ENCODE measurements at regions not wholly inside any gene's neighbourhood (a gene's known extent, or its start where the extent isn't known, plus 50 kb on each side); places are given as distances from the start of the nearest gene placed in this dataset.

DNA sequence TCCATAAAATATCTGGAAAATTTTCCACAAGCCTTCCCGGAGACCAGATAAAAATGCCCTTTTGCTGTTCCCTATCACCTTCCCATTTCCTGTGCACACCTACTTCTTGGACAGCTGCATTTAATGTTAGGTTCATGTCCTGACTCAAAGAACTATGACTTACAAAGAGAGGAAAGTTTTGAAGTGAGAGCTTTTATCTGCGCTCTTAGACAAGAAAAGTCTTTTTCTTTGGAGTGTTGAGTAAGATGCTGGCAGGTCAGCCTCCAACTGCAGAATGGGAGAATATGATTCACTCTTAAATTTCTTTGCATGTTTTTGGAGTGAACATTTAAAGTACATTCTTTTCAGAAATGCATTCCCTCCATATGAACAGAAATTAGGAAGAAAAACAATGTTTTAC is 147.3 kb upstream of the DPH6 start:
- Histone ChIP-seq H2BK5ac (ENCODE audit: low read depth, low read length, poor library complexity, severe bottlenecking) (no peak overlapping the region), H3K4me1 (ENCODE audit: control insufficient read depth, insufficient read depth, low read depth, low read length) (peaks cover 6% of the 10 kb centered on the region), H2BK120ac (ENCODE audit: low read depth, low read length) (no peak overlapping the region), H3K23ac (ENCODE audit: low read length in 2 of 2) (no peak overlapping the region), H4K91ac (ENCODE audit: low read length) (no peak overlapping the region), H2AFZ (ENCODE audit: low read depth, low read length) (no peak overlapping the region), H3K79me1 (replicated peaks; ENCODE audit: low read length, poor library complexity, severe bottlenecking) (no peaks in the 10 kb centered on the region), H2BK15ac (ENCODE audit: low read depth, poor library complexity, severe bottlenecking) (no peak overlapping the region), H3K9ac (ENCODE audit: low read length) (no peak overlapping the region), H3K27ac (ENCODE audit: low read length, poor library complexity, severe bottlenecking) (no peak overlapping the region), H3K18ac (ENCODE audit: low read depth in 1 of 2, low read length in 2 of 2) (no peak overlapping the region), H3K27me3 (ENCODE audit: control insufficient read depth in 1 of 2, insufficient read depth in 1 of 2, low read length in 2 of 2) (no peaks in the 10 kb centered on the region), H4K8ac (ENCODE audit: low read length) (no peak overlapping the region), H3K14ac (ENCODE audit: low read length in 2 of 2) (no peak overlapping the region), H2BK12ac (ENCODE audit: low read length in 2 of 2) (no peak overlapping the region), H3K9me3 (ENCODE audit: control insufficient read depth, low read length) (no peaks in the 10 kb centered on the region), H3K4ac (ENCODE audit: low read depth in 1 of 2, low read length in 2 of 2) (no peak overlapping the region), H3K4me2 (ENCODE audit: low read length, poor library complexity, severe bottlenecking) (no peak overlapping the region), H2AK5ac (ENCODE audit: low read length, severe bottlenecking) (no peak overlapping the region), H3K4me3 (ENCODE audit: insufficient read depth in 1 of 2, low read depth in 1 of 2, low read length in 2 of 2) (no peak overlapping the region), H3K36me3 (ENCODE audit: control insufficient read depth in 1 of 2, insufficient read depth in 2 of 2, low read depth in 1 of 2, low read length in 2 of 2) (no peaks in the 10 kb centered on the region)
- DNase-seq = no peak
- 67% methylated on average over 2 of the region's 2 CpGs for WGBS

DNA sequence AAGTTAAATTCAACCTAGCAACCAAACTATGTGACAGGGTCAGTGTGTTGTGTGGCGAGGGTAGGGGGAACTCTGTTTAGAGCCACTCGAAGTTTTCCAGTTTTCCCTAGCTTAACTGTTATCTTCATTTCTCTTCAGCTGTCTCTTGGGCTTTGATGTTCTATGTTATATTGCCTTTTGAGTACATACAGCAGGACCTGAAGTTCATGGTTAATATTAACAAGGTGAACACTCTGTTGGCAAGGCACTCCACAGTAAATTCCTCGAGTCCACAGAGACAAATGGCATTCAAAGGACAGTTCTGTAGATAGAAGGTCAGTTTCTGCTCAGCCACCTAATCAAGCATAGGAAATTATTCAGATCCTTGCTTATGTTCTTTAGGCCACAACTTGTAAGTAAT is 147.9 kb upstream of the DPH6 start:
- peak overlapping the region in 1 of 2 experiments; percentile 34 for H2BK12ac ChIP-seq (ENCODE audit: low read length in 2 of 2)
- DNase-seq = no peak
- H3K14ac ChIP-seq (ENCODE audit: low read length in 2 of 2) = no peak overlapping the region
- no peak overlapping the region for H2BK120ac ChIP-seq (ENCODE audit: low read depth, low read length)
- H3K9ac ChIP-seq (ENCODE audit: low read length) = no peak overlapping the region
- no peak overlapping the region for H3K4me3 ChIP-seq (ENCODE audit: insufficient read depth in 1 of 2, low read depth in 1 of 2, low read length in 2 of 2)
- H3K4me2 ChIP-seq (ENCODE audit: low read length, poor library complexity, severe bottlenecking) = peak overlapping the region; percentile 4
- H3K4me1 ChIP-seq (ENCODE audit: control insufficient read depth, insufficient read depth, low read depth, low read length) = peaks cover 6% of the 10 kb centered on the region
- no peak overlapping the region for H3K4ac ChIP-seq (ENCODE audit: low read depth in 1 of 2, low read length in 2 of 2)
- H4K8ac ChIP-seq (ENCODE audit: low read length) = no peak overlapping the region
- H3K27ac ChIP-seq (ENCODE audit: low read length, poor library complexity, severe bottlenecking) = peak overlapping the region; percentile 38
- H3K23ac ChIP-seq (ENCODE audit: low read length in 2 of 2) = no peak overlapping the region
- H2BK5ac ChIP-seq (ENCODE audit: low read depth, low read length, poor library complexity, severe bottlenecking) = no peak overlapping the region
- no peaks in the 10 kb centered on the region for H3K9me3 ChIP-seq (ENCODE audit: control insufficient read depth, low read length)
- no peak overlapping the region for H4K91ac ChIP-seq (ENCODE audit: low read length)
- no peak overlapping the region for H2AFZ ChIP-seq (ENCODE audit: low read depth, low read length)
- H2AK5ac ChIP-seq (ENCODE audit: low read length, severe bottlenecking) = no peak overlapping the region
- H2BK15ac ChIP-seq (ENCODE audit: low read depth, poor library complexity, severe bottlenecking) = no peak overlapping the region
- no peaks in the 10 kb centered on the region for H3K79me1 ChIP-seq (replicated peaks; ENCODE audit: low read length, poor library complexity, severe bottlenecking)
- no peaks in the 10 kb centered on the region for H3K27me3 ChIP-seq (ENCODE audit: control insufficient read depth in 1 of 2, insufficient read depth in 1 of 2, low read length in 2 of 2)
- no peak overlapping the region for H3K18ac ChIP-seq (ENCODE audit: low read depth in 1 of 2, low read length in 2 of 2)
- WGBS = 78% methylated on average over 3 of the region's 3 CpGs
- H3K36me3 ChIP-seq (ENCODE audit: control insufficient read depth in 1 of 2, insufficient read depth in 2 of 2, low read depth in 1 of 2, low read length in 2 of 2) = no peaks in the 10 kb centered on the region

DNA sequence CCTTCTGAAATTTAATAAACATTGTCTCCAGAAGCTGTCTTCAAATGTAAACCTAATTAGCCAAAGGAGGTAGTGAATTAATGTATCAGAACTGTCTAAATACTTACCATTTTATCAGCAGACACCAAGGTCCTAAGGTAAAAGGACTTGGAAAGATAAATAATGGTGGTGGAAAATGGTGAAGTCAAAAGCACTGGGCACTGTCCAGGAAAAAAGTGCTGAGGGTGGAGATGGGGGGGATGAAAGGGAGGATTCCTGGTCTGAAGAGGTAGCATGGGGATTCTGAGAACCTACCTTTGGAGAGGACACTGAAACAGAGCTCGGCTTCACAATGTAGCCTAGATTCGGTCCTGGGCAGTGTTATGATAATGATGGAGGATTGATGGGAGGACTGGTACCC is 149.0 kb upstream of the DPH6 start:
- H2BK5ac ChIP-seq (ENCODE audit: low read depth, low read length, poor library complexity, severe bottlenecking) = no peak overlapping the region
- H2AFZ ChIP-seq (ENCODE audit: low read depth, low read length) = no peak overlapping the region
- no peak overlapping the region for H3K4ac ChIP-seq (ENCODE audit: low read depth in 1 of 2, low read length in 2 of 2)
- no peak overlapping the region for H4K8ac ChIP-seq (ENCODE audit: low read length)
- H3K79me1 ChIP-seq (replicated peaks; ENCODE audit: low read length, poor library complexity, severe bottlenecking) = no peaks in the 10 kb centered on the region
- H3K4me3 ChIP-seq (ENCODE audit: insufficient read depth in 1 of 2, low read depth in 1 of 2, low read length in 2 of 2) = no peak overlapping the region
- H3K18ac ChIP-seq (ENCODE audit: low read depth in 1 of 2, low read length in 2 of 2) = no peak overlapping the region
- no peak overlapping the region for H4K91ac ChIP-seq (ENCODE audit: low read length)
- H3K9ac ChIP-seq (ENCODE audit: low read length) = no peak overlapping the region
- 96% methylated on average over 2 of the region's 2 CpGs for WGBS
- H3K36me3 ChIP-seq (ENCODE audit: control insufficient read depth in 1 of 2, insufficient read depth in 2 of 2, low read depth in 1 of 2, low read length in 2 of 2) = no peaks in the 10 kb centered on the region
- no peak overlapping the region for H3K4me2 ChIP-seq (ENCODE audit: low read length, poor library complexity, severe bottlenecking)
- H2BK15ac ChIP-seq (ENCODE audit: low read depth, poor library complexity, severe bottlenecking) = no peak overlapping the region
- H3K23ac ChIP-seq (ENCODE audit: low read length in 2 of 2) = no peak overlapping the region
- H2AK5ac ChIP-seq (ENCODE audit: low read length, severe bottlenecking) = peak overlapping the region; percentile 33
- H3K4me1 ChIP-seq (ENCODE audit: control insufficient read depth, insufficient read depth, low read depth, low read length) = peaks cover 6% of the 10 kb centered on the region
- H3K27ac ChIP-seq (ENCODE audit: low read length, poor library complexity, severe bottlenecking) = no peak overlapping the region
- no peak overlapping the region for H2BK120ac ChIP-seq (ENCODE audit: low read depth, low read length)
- H2BK12ac ChIP-seq (ENCODE audit: low read length in 2 of 2) = peak overlapping the region; percentile 3 to 65
- H3K9me3 ChIP-seq (ENCODE audit: control insufficient read depth, low read length) = no peaks in the 10 kb centered on the region
- H3K27me3 ChIP-seq (ENCODE audit: control insufficient read depth in 1 of 2, insufficient read depth in 1 of 2, low read length in 2 of 2) = no peaks in the 10 kb centered on the region
- no peak for DNase-seq
- H3K14ac ChIP-seq (ENCODE audit: low read length in 2 of 2) = no peak overlapping the region

DNA sequence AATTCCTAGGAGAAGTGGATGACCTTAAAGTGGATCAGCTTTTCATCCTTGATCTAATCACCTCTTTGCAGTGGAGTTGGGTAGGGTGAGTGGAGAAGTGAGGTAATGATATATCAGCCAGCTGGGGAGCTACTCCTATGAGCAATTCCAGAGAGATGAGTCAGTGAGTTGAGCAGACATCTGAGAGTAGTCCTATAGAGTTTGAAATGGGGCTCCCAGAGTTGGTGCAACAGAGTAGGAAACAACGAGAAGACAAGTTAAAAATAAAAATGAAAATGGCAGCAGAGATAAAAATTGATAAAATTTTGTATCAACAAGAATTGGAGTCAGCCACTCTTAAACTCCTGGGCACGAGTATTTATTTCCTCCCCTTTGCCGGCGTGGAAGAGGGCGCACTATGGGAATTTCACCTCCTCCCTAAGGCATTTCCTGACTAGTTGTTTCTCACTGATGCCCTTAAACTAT is 150.8 kb upstream of the DPH6 start:
- Histone ChIP-seq H3K4me3 (ENCODE audit: insufficient read depth in 1 of 2, low read depth in 1 of 2, low read length in 2 of 2) (no peak overlapping the region), H3K18ac (ENCODE audit: low read depth in 1 of 2, low read length in 2 of 2) (peak overlapping the region in 1 of 2 experiments; percentile 75), H3K79me1 (replicated peaks; ENCODE audit: low read length, poor library complexity, severe bottlenecking) (no peaks in the 10 kb centered on the region), H2AK5ac (ENCODE audit: low read length, severe bottlenecking) (peak overlapping the region; percentile 33), H3K4ac (ENCODE audit: low read depth in 1 of 2, low read length in 2 of 2) (no peak overlapping the region), H3K36me3 (ENCODE audit: control insufficient read depth in 1 of 2, insufficient read depth in 2 of 2, low read depth in 1 of 2, low read length in 2 of 2) (no peaks in the 10 kb centered on the region), H2AFZ (ENCODE audit: low read depth, low read length) (no peak overlapping the region), H2BK120ac (ENCODE audit: low read depth, low read length) (no peak overlapping the region), H3K4me1 (ENCODE audit: control insufficient read depth, insufficient read depth, low read depth, low read length) (peaks cover 6% of the 10 kb centered on the region), H3K4me2 (ENCODE audit: low read length, poor library complexity, severe bottlenecking) (peak overlapping the region; percentile 58), H4K91ac (ENCODE audit: low read length) (no peak overlapping the region), H3K9me3 (ENCODE audit: control insufficient read depth, low read length) (no peaks in the 10 kb centered on the region), H2BK12ac (ENCODE audit: low read length in 2 of 2) (peak overlapping the region in 1 of 2 experiments; percentile 44), H2BK5ac (ENCODE audit: low read depth, low read length, poor library complexity, severe bottlenecking) (peak overlapping the region; percentile 86), H3K14ac (ENCODE audit: low read length in 2 of 2) (no peak overlapping the region), H3K23ac (ENCODE audit: low read length in 2 of 2) (no peak overlapping the region), H3K27ac (ENCODE audit: low read length, poor library complexity, severe bottlenecking) (peak overlapping the region; percentile 96), H3K9ac (ENCODE audit: low read length) (no peak overlapping the region), H2BK15ac (ENCODE audit: low read depth, poor library complexity, severe bottlenecking) (no peak overlapping the region), H3K27me3 (ENCODE audit: control insufficient read depth in 1 of 2, insufficient read depth in 1 of 2, low read length in 2 of 2) (no peaks in the 10 kb centered on the region), H4K8ac (ENCODE audit: low read length) (no peak overlapping the region)
- DNase-seq = peak; percentile 85
- WGBS = 0% methylated on average over 4 of the region's 5 CpGs
